Upper lobe of right lung (tissue), 1 donor: ENCODE measurements at regions not wholly inside any gene's neighbourhood (a gene's known extent, or its start where the extent isn't known, plus 50 kb on each side); places are given as distances from the start of the nearest gene placed in this dataset.

Experiments
- ATAC-seq: fragments of 200-7000 bp; cut with Tn5 transposase; one replicate; pipeline ENCODE4 v1.9.1; 2020; ENCODE audit warnings: mild to moderate bottlenecking, moderate library complexity
- DNase-seq: peaks from one replicate; pipeline ENCODE4 v3.0.0-alpha.2; 2020
- H3K27ac ChIP-seq: fragments of 200-600 bp; one replicate; pipeline ENCODE4 v1.8.0; 2022
- H3K27me3 ChIP-seq: fragments of 200-600 bp; one replicate; pipeline ENCODE4 v1.8.0; 2022; ENCODE audit warnings: mild to moderate bottlenecking
- H3K36me3 ChIP-seq: fragments of 200-600 bp; one replicate; pipeline ENCODE4 v1.8.0; 2022
- H3K4me1 ChIP-seq: fragments of 200-600 bp; one replicate; pipeline ENCODE4 v1.8.0; 2022
- H3K4me3 ChIP-seq: fragments of 200-600 bp; one replicate; pipeline ENCODE4 v1.8.0; 2022; ENCODE audit warnings: mild to moderate bottlenecking
- H3K9me3 ChIP-seq: fragments of 200-600 bp; one replicate; pipeline ENCODE4 v1.8.0; 2022
- CTCF ChIP-seq: fragments of 200-600 bp; IDR thresholded peaks from one replicate; pipeline ENCODE4 v1.8.0; 2022; ENCODE audit warnings: antibody characterized with exemption
- intact Hi-C: fragments of 100-400 bp; cut with DNase I; formaldehyde crosslinking; loops from one replicate; pipeline ENCODE4 v1.11.0; 2022
- donor health status: DM: no; HTN: yes; CAD: no; lungs with severe emphysema.

GRCh38 chrY:7768901-7769300 lies 857.3 kb upstream of the AMELY start:
- DNase-seq = no peak
- intact Hi-C loops = no loop called here

GRCh38 chrY:7753711-7754110 lies 842.2 kb upstream of the AMELY start:
- H3K27ac ChIP-seq = no peak overlapping the region
- H3K4me1 ChIP-seq = no peaks in the 10 kb centered on the region
- intact Hi-C loops = no loop called here
- DNase-seq = no peak
- no peak for TF ChIP-seq CTCF
- no peaks in the 10 kb centered on the region for H3K27me3 ChIP-seq
- H3K4me3 ChIP-seq = no peak overlapping the region
- no peaks in the 10 kb centered on the region for H3K36me3 ChIP-seq
- ATAC-seq = no peak
- no peaks in the 10 kb centered on the region for H3K9me3 ChIP-seq

More at GRCh38 chrY:7768901-7769300, 857.3 kb upstream of the AMELY start:
- no peak overlapping the region for H3K4me3 ChIP-seq
- H3K36me3 ChIP-seq = no peaks in the 10 kb centered on the region
- no peaks in the 10 kb centered on the region for H3K9me3 ChIP-seq
- no peak for TF ChIP-seq CTCF
- H3K4me1 ChIP-seq = no peaks in the 10 kb centered on the region
- no peak for ATAC-seq
- H3K27ac ChIP-seq = no peak overlapping the region
- no peaks in the 10 kb centered on the region for H3K27me3 ChIP-seq

- no peak overlapping the region for H3K4me3 ChIP-seq
- no peak for ATAC-seq
- no peaks in the 10 kb centered on the region for H3K27me3 ChIP-seq
- H3K4me1 ChIP-seq = no peaks in the 10 kb centered on the region
- H3K27ac ChIP-seq = no peak overlapping the region
- no peaks in the 10 kb centered on the region for H3K36me3 ChIP-seq
- no peak for DNase-seq
- no peak for TF ChIP-seq CTCF
- H3K9me3 ChIP-seq = no peaks in the 10 kb centered on the region
- intact Hi-C loops = no loop called here
Observed at GRCh38 chrY:7746781-7747180, 835.2 kb upstream of the AMELY start.

- DNase-seq = no peak
- no peaks in the 10 kb centered on the region for H3K4me1 ChIP-seq
- intact Hi-C loops = no loop called here
Observed at GRCh38 chrY:7745581-7745901, 834.0 kb upstream of the AMELY start.

GRCh38 chrY:7744691-7745580 lies 833.4 kb upstream of the AMELY start:
- intact Hi-C loops = no loop called here
- Histone ChIP-seq H3K27ac (no peak overlapping the region), H3K36me3 (no peaks in the 10 kb centered on the region), H3K9me3 (no peaks in the 10 kb centered on the region), H3K27me3 (no peaks in the 10 kb centered on the region), H3K4me3 (no peak overlapping the region), H3K4me1 (no peaks in the 10 kb centered on the region)
- no peak for DNase-seq
- no peak for ATAC-seq
- no peak for TF ChIP-seq CTCF

More at GRCh38 chrY:7745581-7745901, 834.0 kb upstream of the AMELY start:
- Histone ChIP-seq H3K9me3 (no peaks in the 10 kb centered on the region), H3K4me3 (no peak overlapping the region), H3K27ac (no peak overlapping the region), H3K36me3 (no peaks in the 10 kb centered on the region), H3K27me3 (no peaks in the 10 kb centered on the region)
- TF ChIP-seq CTCF = no peak
- no peak for ATAC-seq
